Panc1 (cell line): ENCODE measurements at regions not wholly inside any gene's neighbourhood (a gene's known extent, or its start where the extent isn't known, plus 50 kb on each side); places are given as distances from the start of the nearest gene placed in this dataset.

ENCODE experiments used
- CTCF ChIP-seq: fragments of 450-650 bp; IDR thresholded peaks from 2 replicates; pipeline ENCODE4 v1.5.1; 2017; ENCODE audit warnings: mild to moderate bottlenecking
- POLR2AphosphoS5 ChIP-seq: IDR thresholded peaks from 2 replicates; pipeline ENCODE4 v1.6.1; 2012; ENCODE audit warnings: mild to moderate bottlenecking, low read depth, low read length, moderate library complexity
- REST ChIP-seq, 2 experiments: IDR thresholded peaks; 2 replicates each; pipeline ENCODE4 v1.6.1; 2011 to 2012; ENCODE audit warnings: low read depth in 2 of 2, control low read depth in 1 of 2, low read length in 1 of 2, mild to moderate bottlenecking in 1 of 2, moderate library complexity in 1 of 2; ENCODE audit not compliant: insufficient read depth in 1 of 2

- TF ChIP-seq CTCF (no peak), REST (IDR thresholded peaks at IDR 0.05; ENCODE audit: insufficient read depth in 1 of 2, low read depth in 2 of 2, low read length in 1 of 2) (no peak), POLR2AphosphoS5 (no peak)
Measured at GRCh38 chr18:39244242-39244641, 1678.6 kb upstream of the CELF4 start.
